GM21447 (cell line): ENCODE measurements at regions not wholly inside any gene's neighbourhood (a gene's known extent, or its start where the extent isn't known, plus 50 kb on each side); places are given as distances from the start of the nearest gene placed in this dataset.
A peak's percentile ranks its signal among the peaks of the same experiment; 100 is the strongest.

Experiments used
- ATAC-seq: cut with Tn5 transposase; IDR thresholded peaks from one replicate; pipeline ENCODE4 v1.9.1; 2021; ENCODE audit not compliant: unreplicated experiment

DNA sequence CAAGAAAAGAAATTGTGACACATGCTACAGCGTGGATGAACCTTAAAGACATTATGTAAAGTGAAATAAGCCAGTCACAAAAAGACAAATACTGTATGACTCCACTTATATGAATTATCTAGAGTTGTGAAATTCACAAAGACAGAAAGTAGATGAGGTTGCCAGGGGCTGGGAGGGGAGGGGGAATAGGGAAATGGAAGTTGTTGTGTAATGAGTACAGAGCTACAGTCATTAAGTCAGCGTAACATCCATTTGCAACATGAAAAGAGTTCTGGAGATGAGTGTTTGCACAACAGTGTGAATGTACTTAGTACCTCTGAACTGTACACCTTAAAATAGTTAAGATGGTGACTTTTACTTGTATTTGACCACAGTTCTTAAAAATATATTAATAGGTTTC lies 112.1 kb upstream of the CDK1 start:
- no peak for ATAC-seq

DNA sequence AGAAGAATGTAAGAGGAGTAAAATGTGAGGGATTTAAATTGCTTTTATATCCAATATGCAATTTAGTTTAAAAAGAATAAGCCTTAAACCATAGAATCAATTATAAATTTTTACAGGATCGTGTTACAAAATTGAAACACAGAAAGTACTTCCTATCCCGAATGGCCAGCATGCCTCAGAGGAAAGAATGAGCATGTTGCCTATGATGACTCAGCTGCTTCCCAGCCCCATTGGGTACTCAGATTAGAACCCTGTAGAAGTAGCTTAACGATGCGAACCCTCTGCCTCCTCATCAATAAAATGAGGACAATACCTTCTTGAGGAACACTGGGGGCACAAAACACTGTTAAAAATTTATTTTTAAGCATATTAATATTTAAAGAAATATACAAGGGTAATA lies 113.4 kb upstream of the CDK1 start:
- ATAC-seq, result no peak

DNA sequence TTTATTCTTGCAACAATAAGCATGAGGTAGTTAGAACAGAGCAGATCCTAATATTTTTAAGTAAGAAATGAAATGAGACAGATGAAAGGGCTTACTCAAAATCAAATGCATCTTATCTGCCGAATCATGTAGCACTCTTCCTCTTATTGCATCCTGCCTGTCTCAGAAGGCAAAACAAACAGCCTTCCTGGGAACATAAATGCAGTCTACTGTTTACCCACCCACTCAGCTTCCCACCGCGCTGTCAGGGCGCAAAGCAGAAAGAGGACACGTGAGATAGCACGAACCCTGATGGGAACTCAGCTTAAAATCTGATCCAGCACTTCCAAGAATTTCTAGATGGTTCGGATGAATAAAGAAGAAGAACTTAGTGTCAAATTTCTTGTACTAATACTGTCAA lies 114.4 kb upstream of the CDK1 start:
- ATAC-seq, result no peak

DNA sequence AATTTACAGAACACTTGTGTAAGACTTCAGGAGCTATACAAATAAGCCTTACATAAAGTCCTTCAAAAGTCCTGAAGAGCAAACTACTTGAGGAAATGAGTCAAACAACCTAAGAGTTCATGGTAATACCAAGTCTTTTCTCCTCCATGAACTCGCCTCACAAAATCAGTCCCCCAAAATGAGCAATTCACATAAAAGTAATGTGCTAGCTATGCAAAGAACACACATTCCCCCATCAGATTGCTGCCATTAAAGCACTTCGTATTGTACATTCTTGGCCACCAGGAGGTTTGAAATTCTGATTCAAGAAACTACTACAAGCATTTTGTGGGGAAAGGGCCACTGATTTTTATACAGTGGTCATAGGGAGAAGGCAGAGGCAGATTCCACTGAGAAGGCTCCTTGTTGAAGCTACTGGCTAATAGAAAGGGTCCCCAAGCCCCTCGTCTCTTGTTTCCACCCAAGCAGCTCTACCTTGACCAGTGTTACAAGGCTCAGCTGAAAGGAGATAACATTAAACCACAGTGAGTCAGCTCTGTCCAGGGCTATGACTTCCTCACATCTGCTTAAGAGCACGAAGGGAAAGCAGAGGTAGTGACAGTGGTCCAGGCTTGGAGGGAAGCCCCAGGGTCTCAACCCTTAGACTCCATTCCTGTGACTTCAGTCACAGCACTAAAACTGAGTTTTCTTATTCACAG lies 115.2 kb upstream of the CDK1 start:
- no peak for ATAC-seq

DNA sequence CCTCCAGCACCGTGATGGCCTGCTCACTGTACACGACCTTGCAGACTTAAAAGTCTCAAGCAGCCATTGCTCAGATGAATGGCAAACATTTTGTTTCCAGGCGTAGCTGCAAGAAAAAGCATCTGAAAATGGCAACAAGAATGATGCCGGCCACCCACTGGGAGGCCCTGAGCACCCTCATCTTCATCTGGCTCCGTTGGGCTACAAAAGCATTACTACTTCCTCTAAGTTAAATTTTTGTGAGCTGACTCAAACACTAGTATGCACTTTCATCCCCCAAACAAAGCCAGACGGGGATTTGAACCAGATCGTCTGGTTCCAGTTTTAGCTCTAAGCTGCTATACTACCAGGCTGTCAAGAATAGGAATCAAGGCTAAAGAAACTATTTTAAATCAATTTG lies 116.6 kb upstream of the CDK1 start:
- no peak for ATAC-seq

DNA sequence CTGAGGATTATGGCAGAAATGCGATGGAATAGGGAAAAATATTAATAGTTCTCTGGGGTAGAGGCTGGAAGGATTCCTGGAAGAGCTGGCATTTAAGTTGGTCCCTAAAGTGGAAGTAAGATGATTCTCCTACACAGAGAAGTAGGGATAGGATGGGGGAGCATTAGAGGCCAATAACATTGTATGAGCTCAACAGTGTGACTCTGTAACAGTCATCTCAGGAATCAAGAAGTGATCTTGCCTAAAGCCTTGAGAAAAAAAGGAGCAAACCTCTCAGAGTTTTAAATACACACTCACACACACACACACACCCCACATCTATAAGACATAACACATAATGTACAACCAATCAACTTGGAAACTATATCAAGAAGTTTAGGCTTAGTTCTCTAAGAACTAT lies 117.7 kb upstream of the CDK1 start:
- no peak for ATAC-seq

DNA sequence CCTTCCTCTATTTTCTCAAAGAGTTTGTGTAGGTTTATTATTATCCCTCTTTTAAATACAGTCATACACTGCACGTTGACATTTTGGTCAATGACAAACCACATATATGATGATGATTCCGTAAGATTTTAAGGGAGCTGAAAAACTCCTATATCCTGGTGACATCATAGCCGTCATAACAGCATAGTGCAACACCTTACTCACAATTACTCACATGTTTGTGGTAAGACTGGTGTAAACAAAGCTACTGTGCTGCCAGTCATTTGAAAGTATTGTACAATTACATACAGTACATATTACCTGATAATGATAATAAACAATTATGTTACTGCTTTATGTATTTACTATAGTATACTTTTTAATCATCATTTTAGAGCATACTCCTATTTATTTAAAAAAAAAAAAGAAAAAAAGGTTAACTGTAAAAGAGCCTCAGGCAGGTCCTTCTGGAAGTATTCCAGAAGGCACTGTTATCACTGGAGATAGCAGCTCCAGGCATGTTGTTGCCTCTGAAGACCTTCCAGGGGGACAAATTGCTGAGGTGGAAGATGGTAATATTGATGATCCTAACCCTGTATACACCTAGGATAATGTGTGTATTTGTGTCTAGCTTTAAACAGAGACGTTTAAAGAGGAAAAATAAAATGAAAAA lies 123.3 kb upstream of the CDK1 start:
- ATAC-seq, result no peak

DNA sequence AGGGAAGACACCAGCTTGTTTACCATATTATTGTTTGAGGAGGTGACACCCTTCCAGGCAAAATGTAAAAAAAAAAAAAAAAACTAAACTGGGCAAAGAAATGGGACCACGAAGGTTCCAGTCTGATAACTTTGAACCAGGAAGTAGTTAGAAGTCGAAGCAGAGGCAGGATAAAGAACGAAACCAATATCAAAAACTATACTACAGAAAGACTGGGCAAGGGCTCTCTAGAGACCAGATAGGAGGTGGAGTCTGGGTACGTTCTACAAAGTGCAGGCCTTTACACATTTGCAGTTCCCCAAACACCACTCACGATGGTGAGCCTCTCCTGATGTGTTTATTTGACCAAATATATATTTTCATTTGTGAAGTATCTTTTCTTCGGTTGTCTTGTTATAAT lies 125.7 kb upstream of the CDK1 start:
- peak; percentile 91 for ATAC-seq

DNA sequence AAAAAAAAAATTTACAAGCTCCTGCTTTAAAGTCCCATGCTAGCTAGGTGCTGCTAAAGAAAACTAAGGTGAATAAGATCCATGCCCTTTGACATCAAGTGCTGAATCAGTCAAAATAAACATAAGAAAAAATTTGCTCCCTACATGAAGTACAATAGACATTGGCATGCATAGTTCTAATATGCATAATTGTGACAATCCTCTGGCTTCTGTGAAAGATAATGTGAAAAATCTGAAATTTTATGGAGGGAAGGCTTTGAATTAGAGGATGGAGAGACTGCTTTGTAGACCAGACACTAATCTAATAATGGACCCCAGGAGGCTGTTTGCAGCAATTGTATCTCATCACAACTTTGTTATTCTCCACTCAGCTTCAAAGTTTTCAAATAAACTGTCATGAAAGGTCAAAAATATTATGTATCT lies 127.9 kb upstream of the CDK1 start:
- no peak for ATAC-seq

DNA sequence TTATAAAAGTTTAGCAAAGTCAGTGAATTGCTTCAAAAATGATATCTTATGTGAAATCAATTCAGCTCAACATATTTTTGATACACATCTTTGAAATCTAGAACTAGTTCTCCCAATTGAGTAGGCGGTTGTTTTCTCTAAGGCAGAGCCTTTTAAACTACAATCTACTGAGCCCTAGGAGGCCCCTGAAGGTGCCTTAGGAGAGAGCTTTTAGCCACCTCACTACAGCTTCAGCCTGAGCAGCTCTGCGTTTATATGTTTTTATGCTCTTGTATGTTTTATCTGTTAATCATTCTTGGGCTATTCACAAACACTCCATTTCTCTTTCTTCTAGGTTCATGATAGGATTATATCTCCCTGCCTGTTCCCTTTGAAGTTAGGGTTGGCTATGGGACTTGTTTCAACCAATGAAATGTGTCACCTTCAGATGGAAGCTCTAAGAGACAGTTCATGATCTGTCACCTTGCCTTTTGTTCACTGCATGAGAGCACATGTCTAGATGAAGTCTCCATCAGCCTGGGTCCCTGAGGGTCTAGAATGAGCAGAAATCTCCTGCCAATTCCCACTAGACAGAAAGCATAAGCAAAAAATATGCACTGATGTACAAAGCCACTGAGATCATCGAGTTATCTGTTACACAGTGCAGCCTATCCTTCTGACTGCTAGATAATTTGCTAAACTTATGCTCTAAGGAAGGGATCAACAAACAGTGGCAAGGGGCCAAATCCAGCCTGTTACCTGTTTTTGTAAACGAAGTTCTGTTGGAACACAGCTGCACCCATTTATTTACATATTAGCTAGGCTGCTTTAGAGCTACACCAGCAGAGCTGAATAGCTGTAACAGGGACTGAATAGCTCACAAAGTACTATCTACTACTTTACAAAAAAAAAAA lies 128.5 kb upstream of the CDK1 start:
- ATAC-seq, result no peak

DNA sequence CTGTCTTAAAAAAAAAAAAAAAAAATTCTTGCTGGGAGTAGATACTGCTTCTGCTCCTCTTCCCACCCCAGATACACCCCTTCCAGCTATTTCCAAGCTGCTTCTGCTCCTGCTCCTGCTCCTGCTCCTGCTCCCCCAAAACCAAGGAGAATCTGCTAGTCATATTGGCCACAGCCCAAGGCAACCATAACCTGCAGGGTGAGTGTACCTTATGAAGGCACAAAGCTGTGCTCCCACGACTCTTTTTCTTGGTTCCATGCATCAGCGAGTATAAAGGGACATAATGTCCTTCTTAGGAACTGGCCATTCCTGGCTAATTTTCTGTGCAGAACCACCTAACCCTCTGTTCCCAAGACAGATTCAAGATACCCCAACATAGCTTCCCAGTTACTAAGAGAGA lies 129.5 kb upstream of the CDK1 start:
- ATAC-seq, result no peak

DNA sequence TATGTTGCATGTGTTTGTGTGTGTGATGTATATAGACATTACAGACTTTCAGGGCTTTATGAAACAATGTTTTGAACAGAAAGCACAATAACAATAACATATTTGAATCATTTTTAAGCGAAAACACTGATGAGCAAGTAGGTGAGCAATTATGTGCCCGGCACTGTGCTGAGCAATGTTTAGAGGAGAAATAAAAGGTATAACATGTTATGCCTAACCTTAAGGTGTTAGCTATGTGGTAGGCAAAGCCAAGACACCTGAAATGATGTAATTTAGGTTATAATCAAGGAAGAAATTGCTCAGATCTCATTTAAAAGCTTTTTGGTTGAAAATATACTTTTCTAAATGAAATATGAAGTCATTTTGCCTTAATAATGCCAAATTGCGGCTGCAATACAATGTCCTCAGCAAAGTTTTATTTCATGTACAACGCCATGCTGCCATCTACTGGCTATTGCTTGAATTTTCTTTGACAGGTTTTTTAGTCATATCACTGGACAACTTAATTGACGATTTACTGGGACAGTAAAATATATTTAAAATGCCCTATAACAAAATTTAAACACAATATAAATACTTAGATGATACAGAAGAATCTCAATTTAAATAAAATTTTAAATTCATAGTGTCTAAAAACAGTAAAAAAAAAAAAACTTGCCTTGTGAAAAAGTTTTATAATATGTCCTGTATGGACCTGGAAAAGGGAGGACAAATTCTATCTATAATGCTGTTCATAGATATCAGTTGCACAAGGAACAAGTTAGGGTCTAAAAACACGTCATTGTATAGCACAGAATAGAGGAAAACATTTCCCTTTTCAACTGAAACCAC lies 131.1 kb upstream of the CDK1 start:
- ATAC-seq, result no peak

DNA sequence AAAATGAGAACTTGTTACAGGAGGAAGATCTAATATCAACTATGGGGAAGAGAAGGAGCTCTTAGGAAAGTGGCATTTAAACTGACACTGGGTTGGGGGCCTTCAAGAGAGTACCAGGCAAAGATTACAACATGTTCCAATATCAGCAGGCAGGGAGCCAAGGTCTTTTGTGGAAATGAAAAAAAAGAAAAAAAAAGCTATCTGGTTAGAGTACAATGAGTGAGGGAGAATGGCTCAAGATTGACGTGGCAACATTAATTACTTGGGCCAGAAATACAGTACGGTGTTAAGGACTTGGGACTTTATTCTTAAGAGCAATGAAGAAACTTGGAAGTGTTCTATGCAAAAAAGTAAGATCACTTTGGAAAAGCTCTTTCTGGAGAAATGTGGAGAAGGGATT lies 132.3 kb upstream of the CDK1 start:
- no peak for ATAC-seq

DNA sequence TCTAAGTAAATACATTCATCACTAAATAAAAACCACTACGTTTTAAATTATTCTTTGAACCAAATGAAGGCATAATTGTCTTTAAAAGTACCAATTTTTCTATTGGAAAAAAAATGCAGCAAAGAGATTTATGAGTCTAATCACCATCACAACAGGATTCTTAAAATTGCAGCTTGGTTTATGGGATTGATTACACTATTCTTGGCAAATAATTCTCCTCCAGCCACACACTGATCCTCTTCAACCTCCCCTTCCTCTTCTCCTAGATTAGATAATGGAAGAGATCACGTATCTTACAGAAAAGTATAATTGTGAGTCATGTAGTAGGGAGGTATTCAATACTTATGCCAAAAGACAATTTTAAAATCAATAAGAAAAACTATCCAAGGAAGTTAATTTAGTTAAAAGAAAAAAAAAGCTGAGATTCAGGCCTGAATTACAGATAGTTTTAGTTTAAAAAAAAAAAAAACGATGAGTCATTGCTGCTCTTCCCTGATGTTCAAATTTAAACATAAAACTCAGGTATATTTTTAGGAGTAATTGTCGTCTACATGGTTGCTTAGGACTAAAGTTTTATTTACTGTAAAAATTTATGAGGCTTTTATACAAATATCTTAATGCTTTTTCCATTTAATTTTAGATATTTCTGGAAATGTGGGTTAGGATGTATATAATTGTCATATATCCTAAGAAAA lies 133.7 kb upstream of the CDK1 start:
- no peak for ATAC-seq

DNA sequence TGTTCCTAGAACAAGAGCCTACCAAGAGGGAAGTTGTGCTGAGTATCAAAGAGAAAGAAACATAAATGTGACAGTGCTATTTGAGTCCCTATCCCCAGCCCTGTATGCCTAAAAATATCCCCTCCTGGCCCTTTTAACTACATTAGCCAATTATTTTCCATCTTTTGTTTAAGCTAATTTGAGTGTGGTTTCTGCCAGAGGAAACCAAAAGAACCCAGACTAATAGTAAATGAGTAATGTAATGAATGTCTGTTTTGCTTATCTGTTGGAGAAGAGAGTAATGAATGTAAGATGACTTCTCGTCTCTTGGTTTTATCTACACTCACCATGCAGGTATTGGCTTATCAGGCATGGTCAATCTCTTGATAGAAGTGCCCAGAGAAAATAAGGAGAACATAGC lies 134.4 kb upstream of the CDK1 start:
- no peak for ATAC-seq

DNA sequence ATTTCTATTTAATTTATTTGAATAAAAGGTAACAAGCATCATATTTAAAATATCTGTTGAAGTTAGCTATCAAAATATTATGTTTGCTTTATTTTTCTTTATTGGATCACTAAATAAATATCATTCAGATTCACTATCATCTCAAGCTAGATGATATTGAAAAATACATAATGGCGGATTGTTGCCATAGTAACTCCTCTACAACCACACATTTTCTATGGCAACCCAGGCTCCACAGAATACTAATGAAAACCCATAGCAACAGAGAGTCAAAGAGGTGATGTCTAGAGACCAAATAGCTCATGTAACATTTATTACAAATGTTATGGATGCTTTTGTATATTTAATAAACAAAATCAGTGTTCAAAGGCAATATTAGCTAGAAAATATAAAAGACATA lies 148.9 kb upstream of the CDK1 start:
- no peak for ATAC-seq

DNA sequence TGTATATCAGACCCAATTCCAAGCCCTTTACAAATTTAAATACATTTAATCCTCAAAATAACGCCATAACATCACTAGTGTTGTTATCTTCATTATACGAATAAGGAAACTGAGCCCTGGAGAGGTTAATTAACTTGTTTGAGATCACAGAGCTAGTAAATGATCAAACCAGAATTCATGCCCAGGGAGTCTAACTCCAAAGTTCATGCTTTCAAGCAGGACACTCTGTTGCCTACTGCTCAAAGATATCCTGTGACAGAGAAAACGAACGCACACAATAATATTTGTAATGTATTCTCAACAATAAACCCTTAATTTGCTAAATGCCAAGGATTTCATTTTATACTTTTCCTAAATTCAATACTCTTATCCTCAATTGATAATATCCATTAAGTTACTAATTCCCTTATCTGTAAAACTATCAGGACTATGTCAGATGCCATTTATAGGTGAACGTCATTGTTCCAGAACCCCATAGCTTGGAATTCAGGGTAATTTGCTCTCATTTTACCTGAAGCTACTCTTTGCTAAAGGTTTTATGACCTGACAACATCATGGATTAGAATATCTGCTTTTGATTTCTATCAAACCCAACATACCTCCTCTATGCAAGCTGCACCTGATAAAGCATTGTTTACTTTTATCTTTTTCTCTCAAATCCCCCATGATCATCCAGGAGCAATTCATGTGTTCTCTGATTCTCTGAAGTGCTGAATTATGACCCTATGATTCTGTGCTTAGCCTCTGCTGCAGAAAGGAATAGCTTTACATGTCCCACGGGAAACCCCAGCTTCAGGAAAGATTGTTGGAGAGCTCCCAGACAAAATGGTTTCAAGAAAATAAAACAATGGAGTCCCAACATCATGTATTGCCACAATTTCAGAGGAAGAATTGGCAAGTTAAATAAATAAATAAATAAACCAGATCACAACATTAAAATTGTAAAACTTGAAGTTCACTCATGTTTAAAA lies 150.2 kb upstream of the CDK1 start:
- ATAC-seq, result no peak

DNA sequence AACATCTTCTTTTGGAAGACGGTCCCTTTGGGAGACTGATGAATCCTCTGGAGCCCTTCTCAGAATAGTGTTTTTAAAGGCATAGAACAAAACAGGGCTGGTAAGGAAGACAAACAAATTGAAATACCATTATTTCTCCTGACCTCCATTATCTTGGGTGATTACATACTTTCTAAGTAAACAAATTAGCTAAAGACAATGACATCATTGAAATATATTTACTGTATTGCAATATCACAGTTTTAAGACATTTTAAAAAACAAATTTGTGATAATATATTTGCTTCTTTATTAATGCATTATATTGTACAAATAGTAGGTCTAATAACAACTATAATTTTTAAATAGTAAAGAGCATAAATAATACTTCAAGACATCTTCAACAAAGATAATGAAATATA lies 152.2 kb upstream of the CDK1 start:
- no peak for ATAC-seq

DNA sequence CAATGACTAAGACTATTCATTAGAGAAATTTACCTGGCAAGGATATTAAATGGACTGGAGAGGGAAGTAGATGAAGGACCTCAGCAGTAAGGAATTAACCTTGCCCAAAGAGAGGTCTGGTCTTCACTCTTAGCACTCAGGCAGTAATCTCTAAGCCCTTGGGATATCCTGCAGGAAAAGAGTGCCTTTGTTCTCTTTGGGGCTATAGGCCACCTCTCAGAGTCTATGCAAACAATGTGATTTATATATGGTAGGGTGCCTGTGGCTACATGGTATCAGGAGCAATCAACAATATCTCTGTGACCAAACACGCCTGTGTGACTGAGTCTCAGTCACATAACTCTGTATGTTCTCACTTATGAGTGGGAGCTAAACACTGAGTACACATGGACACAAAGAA lies 154.7 kb upstream of the CDK1 start:
- ATAC-seq, result no peak
